LNCAP (cell line): ENCODE measurements at regions not wholly inside any gene's neighbourhood (a gene's known extent, or its start where the extent isn't known, plus 50 kb on each side); places are given as distances from the start of the nearest gene placed in this dataset.

Source experiments
- TF ChIP-seq, protein P1 (sequence below): fragments of 450-650 bp; IDR thresholded peaks from 2 replicates; pipeline ENCODE4 v1.5.1; 2017; ENCODE audit warnings: mild to moderate bottlenecking

DNA sequence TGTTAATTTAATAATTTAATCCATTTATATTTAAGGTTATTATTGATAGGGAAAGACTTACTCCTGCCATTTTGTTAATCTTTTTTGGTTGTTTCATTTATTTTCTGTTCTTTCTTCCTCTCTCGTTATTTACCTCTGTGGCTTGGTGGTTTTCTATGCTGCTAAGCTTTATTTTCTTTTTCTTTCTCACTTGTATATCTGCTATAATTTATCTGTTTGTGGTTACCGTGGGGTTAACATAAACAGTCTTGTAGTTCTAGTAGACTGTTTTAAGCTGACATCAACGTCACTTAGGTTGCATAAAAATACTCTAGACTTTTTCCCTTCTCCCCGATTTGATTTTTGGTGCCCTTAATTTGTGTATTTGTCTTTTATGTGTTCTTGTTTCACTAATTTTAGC lies 381.3 kb upstream of the SPTLC3 start:
- TF ChIP-seq, protein P1, sequence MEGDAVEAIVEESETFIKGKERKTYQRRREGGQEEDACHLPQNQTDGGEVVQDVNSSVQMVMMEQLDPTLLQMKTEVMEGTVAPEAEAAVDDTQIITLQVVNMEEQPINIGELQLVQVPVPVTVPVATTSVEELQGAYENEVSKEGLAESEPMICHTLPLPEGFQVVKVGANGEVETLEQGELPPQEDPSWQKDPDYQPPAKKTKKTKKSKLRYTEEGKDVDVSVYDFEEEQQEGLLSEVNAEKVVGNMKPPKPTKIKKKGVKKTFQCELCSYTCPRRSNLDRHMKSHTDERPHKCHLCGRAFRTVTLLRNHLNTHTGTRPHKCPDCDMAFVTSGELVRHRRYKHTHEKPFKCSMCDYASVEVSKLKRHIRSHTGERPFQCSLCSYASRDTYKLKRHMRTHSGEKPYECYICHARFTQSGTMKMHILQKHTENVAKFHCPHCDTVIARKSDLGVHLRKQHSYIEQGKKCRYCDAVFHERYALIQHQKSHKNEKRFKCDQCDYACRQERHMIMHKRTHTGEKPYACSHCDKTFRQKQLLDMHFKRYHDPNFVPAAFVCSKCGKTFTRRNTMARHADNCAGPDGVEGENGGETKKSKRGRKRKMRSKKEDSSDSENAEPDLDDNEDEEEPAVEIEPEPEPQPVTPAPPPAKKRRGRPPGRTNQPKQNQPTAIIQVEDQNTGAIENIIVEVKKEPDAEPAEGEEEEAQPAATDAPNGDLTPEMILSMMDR = no peak

DNA sequence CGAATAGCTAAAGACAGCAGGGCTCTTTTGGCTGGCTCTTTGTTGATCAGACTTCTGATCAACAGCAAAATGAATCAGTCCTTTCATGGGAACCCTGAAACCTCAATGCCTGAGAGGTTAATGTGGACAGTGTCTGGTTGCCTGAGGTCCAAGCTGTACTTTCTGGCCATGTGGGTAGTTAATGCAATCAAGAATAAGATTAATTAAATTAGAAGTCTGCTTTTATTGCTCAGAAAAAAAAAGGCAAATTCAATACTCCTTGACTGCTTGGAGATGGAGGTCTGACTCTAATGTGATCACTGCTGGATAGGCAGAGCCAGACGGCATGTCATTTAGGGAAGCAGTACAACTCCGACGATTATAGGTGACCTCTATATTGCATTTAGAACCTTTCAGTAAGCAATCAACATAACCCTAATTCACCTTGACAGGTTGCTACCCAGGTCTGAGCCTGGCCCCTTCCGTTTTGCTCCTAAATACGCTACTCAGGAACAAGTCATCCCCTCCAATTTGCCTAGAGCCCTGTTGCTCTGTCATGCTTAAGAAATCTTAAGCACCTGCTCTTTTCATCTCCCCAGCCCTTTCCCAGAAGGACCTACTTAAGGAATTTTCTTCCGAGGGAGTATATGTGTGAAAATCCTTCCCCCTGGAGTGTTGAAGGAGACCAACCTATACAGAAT lies 370.0 kb upstream of the SPTLC3 start:
- TF ChIP-seq, protein P1 = no peak

DNA sequence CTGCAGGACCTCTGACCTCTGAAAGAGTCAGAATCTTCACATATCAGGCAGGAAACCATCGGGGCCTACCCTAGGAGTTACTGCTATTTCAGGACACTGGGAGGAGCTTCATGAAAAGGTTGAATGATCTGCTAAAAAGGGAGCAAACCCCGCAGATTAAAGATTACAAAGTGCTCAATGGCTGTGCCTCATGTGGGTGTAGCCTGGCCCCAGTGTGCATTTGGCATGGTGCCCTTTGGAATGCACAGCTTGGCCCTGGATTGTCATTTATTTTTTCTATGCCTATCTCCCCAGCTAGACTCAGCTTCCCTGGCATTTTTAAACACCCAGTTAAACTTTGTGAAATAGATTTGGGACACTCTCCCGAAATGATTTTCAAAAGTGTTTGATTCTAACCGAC lies 368.5 kb upstream of the SPTLC3 start:
- TF ChIP-seq, protein P1 = no peak

DNA sequence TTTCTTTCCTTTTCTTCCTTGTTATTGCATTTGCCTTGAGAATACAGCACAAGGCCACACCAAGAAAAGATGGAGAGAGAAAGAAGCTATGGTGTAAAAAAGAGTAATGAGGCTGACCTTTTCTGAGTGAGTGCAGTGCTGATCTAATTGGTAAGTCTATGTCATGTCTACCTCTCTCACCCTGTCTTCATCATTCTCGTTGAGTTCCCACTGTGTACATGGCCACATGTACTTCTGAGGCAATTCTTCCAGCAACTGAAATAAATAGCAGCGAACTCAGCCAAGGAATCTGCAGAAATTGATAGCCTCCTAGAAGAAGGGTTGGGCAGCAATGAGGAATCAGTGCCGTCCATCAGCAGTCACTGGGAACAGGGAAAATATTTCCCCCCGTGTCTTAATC lies 367.2 kb upstream of the SPTLC3 start:
- TF ChIP-seq, protein P1 = no peak

DNA sequence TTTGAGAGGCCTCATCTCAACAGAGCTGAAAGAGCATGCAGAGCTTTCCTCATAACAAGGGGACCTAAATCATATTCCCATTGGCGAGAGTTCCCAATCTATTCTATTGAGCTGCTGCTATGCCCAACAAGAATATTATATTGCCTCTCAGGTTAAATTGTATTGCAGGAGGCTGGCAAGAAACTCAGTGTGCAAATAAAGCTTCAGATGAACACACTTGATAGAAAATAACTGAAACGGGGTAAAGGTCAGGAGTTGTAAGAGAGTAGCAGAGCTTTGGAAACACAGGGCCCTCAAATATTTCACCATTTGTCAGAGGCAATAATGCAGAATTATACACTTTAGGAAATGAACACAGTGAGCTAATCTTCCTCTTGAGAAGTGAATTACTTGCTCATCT lies 364.3 kb upstream of the SPTLC3 start:
- TF ChIP-seq, protein P1 = no peak

DNA sequence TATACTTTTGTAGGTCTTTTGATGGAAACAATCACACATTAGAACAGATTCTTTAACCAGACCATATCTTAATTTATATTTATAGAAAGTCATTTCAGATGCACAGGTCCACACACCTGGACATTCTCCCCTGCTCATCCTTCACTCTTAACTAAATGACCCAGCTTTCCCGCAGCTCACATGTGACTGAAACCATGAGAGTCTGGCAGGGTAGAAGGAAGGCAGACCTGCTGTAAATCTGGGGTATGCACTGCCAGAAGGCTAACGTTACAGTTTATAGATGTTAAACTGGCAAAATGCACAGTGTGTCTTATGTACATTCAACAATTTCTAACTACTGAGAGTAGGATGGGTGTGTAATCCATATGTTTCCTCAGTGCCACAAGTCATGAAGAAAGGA lies 359.5 kb upstream of the SPTLC3 start:
- TF ChIP-seq, protein P1 = no peak

DNA sequence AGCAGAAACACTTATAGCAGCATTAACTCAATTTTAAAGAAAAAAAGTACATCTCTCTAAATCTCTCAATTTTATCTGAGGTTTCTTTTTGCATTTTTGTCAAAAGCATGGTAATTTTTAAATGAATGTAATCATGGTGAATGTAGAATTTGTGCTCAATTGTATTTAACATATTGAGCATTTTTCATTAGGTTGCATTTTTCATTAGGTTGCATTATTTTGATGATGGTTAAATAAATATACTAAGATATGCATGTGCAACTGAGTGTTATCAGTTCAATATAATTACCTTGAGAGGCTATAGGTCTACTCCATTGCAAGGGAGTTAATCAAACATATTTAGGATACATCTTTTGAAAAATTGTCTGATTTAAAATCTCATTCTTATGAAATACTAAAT lies 355.1 kb upstream of the SPTLC3 start:
- TF ChIP-seq, protein P1 = no peak

DNA sequence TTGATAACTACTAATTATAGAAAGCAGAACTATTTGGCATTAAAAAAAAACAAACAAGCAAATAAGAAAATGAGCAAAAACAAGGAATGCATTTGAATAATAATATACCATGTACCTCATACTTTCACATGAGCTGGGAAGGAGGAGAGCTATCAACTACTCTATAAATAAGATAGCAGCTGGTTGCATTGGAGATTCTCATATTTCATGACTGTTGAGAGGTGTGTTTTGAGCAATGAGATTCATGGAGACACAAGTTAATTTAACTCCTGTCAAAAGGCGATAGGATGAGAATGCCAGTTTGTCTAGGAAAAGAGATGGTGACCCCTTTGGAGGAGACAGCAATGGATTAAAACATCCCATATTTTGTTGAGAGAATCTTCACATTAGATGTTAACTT lies 348.8 kb upstream of the SPTLC3 start:
- TF ChIP-seq, protein P1 = no peak
